Testis (tissue), 2 donors: ENCODE measurements at regions not wholly inside any gene's neighbourhood (a gene's known extent, or its start where the extent isn't known, plus 50 kb on each side); places are given as distances from the start of the nearest gene placed in this dataset.

Source experiments
- CTCF ChIP-seq, 3 experiments: fragments of 450-650 bp in 2 of 3; fragments of 200-600 bp in 1 of 3; sonication (generic) in 1 of 3; IDR thresholded peaks; one replicate each; pipeline ENCODE4 v1.5.1; 2016 to 2019; ENCODE audit warnings: antibody characterized with exemption in 3 of 3, mild to moderate bottlenecking in 2 of 3, moderate library complexity in 1 of 3
- POLR2A ChIP-seq: fragments of 450-650 bp; IDR thresholded peaks from one replicate; pipeline ENCODE4 v1.6.1; 2017; ENCODE audit warnings: antibody characterized with exemption, mild to moderate bottlenecking, moderate library complexity

GRCh38 chr2:166591226-166591625 is 97.2 kb upstream of the SCN7A start:
- TF ChIP-seq CTCF (IDR thresholded peaks at IDR 0.05), result no peak
- no peak for TF ChIP-seq POLR2A
